ENCODE measurements at regions not wholly inside any gene's neighbourhood (a gene's known extent, or its start where the extent isn't known, plus 50 kb on each side); places are given as distances from the start of the nearest gene placed in this dataset.

DNA sequence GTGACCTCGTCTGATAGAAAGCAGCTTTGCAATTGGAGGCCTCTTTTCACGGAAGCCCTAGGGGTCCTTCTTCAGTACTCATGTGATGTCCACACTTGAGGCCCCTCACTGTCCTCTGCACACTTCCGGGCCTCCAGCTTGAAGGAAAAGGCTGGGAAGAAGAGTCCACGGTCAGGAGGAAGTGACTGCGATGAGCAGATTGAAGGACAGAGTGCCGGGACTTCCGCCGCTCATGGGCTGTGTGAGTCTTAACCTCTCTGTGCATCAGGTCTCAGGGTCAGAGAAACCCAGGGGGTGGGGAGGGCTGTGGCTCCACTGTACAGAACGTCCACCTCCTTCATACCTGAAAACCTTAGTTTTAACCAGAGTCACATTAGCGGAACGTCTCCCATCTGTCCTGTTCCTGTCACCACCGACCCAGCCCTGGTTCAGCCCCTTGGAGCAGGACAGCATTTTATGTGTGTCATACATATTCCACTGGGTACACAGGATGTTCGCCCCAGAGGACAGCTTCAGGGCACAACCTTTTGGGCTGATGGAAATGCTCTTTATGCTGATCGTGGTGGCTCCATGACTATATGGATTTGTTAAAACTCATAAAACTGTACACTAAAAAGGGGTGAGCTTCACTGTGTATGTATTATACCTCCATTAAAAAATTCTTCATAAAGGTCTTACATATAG, 51.0 kb upstream of the SORCS2 start:
- H3K27ac ChIP-seq (ENCODE audit: low read depth, low read length) = no peak overlapping the region
- peaks cover 13% of the 10 kb centered on the region for H3K27me3 ChIP-seq (ENCODE audit: insufficient read depth, low read length)
- H3K4me3 Mint-ChIP-seq (ENCODE audit: unreplicated experiment) = no peak overlapping the region
- H2AFZ ChIP-seq (ENCODE audit: low read depth, low read length) = no peak overlapping the region
- no peak overlapping the region for H3K4me2 ChIP-seq (ENCODE audit: low read length)
- peaks cover 1% of the 10 kb centered on the region for H3K4me1 ChIP-seq (ENCODE audit: insufficient read depth, low read length)
- H3K36me3 Mint-ChIP-seq (ENCODE audit: low read depth, unreplicated experiment) = no peaks in the 10 kb centered on the region
- H3K9me3 Mint-ChIP-seq (ENCODE audit: unreplicated experiment) = no peaks in the 10 kb centered on the region
- H4K20me1 ChIP-seq (ENCODE audit: insufficient read depth, low read length) = no peaks in the 10 kb centered on the region
- no peaks in the 10 kb centered on the region for H3K36me3 ChIP-seq (ENCODE audit: insufficient read depth, low read length)
- DNase-seq (ENCODE audit: low read depth) (no peak), FAIRE-seq (no peak)
- H3K4me1 Mint-ChIP-seq (ENCODE audit: low read depth, unreplicated experiment) = peaks cover 4% of the 10 kb centered on the region
- no peak for TF ChIP-seq EZH2 (IDR thresholded peaks at IDR 0.05; ENCODE audit: insufficient read depth, low read length)
- TF ChIP-seq, protein P1, sequence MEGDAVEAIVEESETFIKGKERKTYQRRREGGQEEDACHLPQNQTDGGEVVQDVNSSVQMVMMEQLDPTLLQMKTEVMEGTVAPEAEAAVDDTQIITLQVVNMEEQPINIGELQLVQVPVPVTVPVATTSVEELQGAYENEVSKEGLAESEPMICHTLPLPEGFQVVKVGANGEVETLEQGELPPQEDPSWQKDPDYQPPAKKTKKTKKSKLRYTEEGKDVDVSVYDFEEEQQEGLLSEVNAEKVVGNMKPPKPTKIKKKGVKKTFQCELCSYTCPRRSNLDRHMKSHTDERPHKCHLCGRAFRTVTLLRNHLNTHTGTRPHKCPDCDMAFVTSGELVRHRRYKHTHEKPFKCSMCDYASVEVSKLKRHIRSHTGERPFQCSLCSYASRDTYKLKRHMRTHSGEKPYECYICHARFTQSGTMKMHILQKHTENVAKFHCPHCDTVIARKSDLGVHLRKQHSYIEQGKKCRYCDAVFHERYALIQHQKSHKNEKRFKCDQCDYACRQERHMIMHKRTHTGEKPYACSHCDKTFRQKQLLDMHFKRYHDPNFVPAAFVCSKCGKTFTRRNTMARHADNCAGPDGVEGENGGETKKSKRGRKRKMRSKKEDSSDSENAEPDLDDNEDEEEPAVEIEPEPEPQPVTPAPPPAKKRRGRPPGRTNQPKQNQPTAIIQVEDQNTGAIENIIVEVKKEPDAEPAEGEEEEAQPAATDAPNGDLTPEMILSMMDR (IDR thresholded peaks at IDR 0.05; ENCODE audit: insufficient read depth, low read depth, low read length) = no peak
- no peaks in the 10 kb centered on the region for H3K9me3 ChIP-seq (ENCODE audit: insufficient read depth, low read depth, low read length)
- H3K4me3 ChIP-seq (ENCODE audit: insufficient read depth, low read depth, low read length) = no peak overlapping the region
- H3K79me2 ChIP-seq (ENCODE audit: insufficient read depth, low read length) = no peaks in the 10 kb centered on the region
- no peak overlapping the region for H3K9ac ChIP-seq (ENCODE audit: low read length)
- peaks cover 24% of the 10 kb centered on the region for H3K27me3 Mint-ChIP-seq (ENCODE audit: low read depth, unreplicated experiment)
- no peak overlapping the region for H3K27ac Mint-ChIP-seq (ENCODE audit: unreplicated experiment)

DNA sequence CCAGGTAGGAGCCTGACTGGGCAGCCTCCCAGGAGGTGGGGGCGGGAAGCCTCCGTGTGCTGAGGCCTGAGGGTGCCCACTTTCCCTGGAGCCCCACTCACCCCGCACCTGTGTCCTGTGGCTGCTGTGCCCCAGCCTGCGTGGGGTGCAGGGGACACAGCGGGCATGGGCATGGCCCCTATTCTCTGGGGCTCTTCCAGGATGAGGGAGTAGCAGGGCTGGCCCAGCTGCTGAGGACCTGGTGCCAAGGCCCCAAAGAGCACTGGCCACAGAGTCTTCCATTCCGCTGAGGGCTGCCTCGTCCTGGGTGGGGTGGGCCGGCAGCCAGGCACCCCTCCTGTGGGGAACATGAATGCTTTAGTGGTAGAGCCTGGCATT, 51.7 kb upstream of the SORCS2 start:
- H3K4me3 Mint-ChIP-seq (ENCODE audit: unreplicated experiment) = no peak overlapping the region
- no peaks in the 10 kb centered on the region for H3K36me3 ChIP-seq (ENCODE audit: insufficient read depth, low read length)
- no peak for TF ChIP-seq EZH2 (IDR thresholded peaks at IDR 0.05; ENCODE audit: insufficient read depth, low read length)
- TF ChIP-seq, protein P1 (IDR thresholded peaks at IDR 0.05; ENCODE audit: insufficient read depth, low read depth, low read length) = no peak
- H3K79me2 ChIP-seq (ENCODE audit: insufficient read depth, low read length) = no peaks in the 10 kb centered on the region
- H3K9ac ChIP-seq (ENCODE audit: low read length) = no peak overlapping the region
- H3K27ac ChIP-seq (ENCODE audit: low read depth, low read length) = no peak overlapping the region
- H3K9me3 Mint-ChIP-seq (ENCODE audit: unreplicated experiment) = no peaks in the 10 kb centered on the region
- DNase-seq (ENCODE audit: low read depth) (no peak), FAIRE-seq (no peak)
- H2AFZ ChIP-seq (ENCODE audit: low read depth, low read length) = no peak overlapping the region
- peaks cover 22% of the 10 kb centered on the region for H3K27me3 Mint-ChIP-seq (ENCODE audit: low read depth, unreplicated experiment)
- peaks cover 13% of the 10 kb centered on the region for H3K27me3 ChIP-seq (ENCODE audit: insufficient read depth, low read length)
- H3K4me2 ChIP-seq (ENCODE audit: low read length) = no peak overlapping the region
- H3K4me1 Mint-ChIP-seq (ENCODE audit: low read depth, unreplicated experiment) = peaks cover 9% of the 10 kb centered on the region
- H4K20me1 ChIP-seq (ENCODE audit: insufficient read depth, low read length) = no peaks in the 10 kb centered on the region
- H3K4me1 ChIP-seq (ENCODE audit: insufficient read depth, low read length) = peaks cover 7% of the 10 kb centered on the region
- H3K27ac Mint-ChIP-seq (ENCODE audit: unreplicated experiment) = no peak overlapping the region
- no peaks in the 10 kb centered on the region for H3K9me3 ChIP-seq (ENCODE audit: insufficient read depth, low read depth, low read length)
- no peaks in the 10 kb centered on the region for H3K36me3 Mint-ChIP-seq (ENCODE audit: low read depth, unreplicated experiment)
- no peak overlapping the region for H3K4me3 ChIP-seq (ENCODE audit: insufficient read depth, low read depth, low read length)

DNA sequence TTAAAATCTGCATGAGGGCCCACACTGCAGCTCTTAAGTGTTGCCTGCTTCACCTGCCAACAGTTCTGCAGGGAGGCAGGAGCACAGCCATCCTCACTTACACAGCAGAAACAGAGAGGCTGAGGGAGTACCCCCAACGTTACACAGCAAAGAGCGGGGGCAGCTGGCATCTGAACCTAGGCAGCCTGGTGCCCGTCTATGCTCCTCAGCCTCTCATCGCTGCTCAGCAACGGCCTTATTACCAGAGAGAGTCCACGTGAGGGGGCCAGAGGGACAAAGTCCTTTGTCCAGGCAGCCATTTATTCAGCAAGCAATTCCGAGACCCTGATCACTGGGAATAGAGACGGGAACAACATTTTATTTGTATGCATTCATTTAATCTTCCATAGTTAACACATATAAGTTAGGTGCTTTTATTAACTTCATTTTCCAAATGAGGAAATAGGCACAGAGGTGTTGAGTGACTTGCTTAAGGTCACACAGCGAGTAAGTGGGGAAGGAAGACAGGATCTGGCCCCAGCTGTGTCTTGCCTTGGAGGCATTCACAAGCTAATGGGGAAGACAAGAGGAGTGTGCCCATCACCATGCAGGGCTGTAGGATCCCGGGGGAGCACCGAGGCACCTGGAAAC, 52.2 kb upstream of the SORCS2 start:
- Histone ChIP-seq H4K20me1 (ENCODE audit: insufficient read depth, low read length) (no peaks in the 10 kb centered on the region), H2AFZ (ENCODE audit: low read depth, low read length) (no peak overlapping the region), H3K27me3 (ENCODE audit: insufficient read depth, low read length) (peaks cover 13% of the 10 kb centered on the region), H3K27ac (ENCODE audit: low read depth, low read length) (no peak overlapping the region), H3K9me3 (ENCODE audit: insufficient read depth, low read depth, low read length) (no peaks in the 10 kb centered on the region), H3K4me3 (ENCODE audit: insufficient read depth, low read depth, low read length) (no peak overlapping the region), H3K79me2 (ENCODE audit: insufficient read depth, low read length) (no peaks in the 10 kb centered on the region), H3K4me1 (ENCODE audit: insufficient read depth, low read length) (peaks cover 12% of the 10 kb centered on the region), H3K4me2 (ENCODE audit: low read length) (no peak overlapping the region), H3K36me3 (ENCODE audit: insufficient read depth, low read length) (no peaks in the 10 kb centered on the region), H3K9ac (ENCODE audit: low read length) (no peak overlapping the region)
- Mint-ChIP-seq H3K27me3 (ENCODE audit: low read depth, unreplicated experiment) (peaks cover 21% of the 10 kb centered on the region), H3K9me3 (ENCODE audit: unreplicated experiment) (no peaks in the 10 kb centered on the region), H3K4me1 (ENCODE audit: low read depth, unreplicated experiment) (peaks cover 14% of the 10 kb centered on the region), H3K36me3 (ENCODE audit: low read depth, unreplicated experiment) (no peaks in the 10 kb centered on the region), H3K4me3 (ENCODE audit: unreplicated experiment) (no peak overlapping the region), H3K27ac (ENCODE audit: unreplicated experiment) (no peak overlapping the region)
- FAIRE-seq (no peak), DNase-seq (ENCODE audit: low read depth) (no peak)
- TF ChIP-seq EZH2 (IDR thresholded peaks at IDR 0.05; ENCODE audit: insufficient read depth, low read length) = no peak
- TF ChIP-seq, protein P1 (IDR thresholded peaks at IDR 0.05; ENCODE audit: insufficient read depth, low read depth, low read length) = no peak

Data from astrocyte (in vitro differentiated cells and primary cell).